ENCODE measurements at regions not wholly inside any gene's neighbourhood (a gene's known extent, or its start where the extent isn't known, plus 50 kb on each side); places are given as distances from the start of the nearest gene placed in this dataset.

- peaks cover 0 to 13% (median 4%) of the 10 kb centered on the region in 3 donors for H3K9me3 Mint-ChIP-seq
- H3K36me3 Mint-ChIP-seq: no peaks in the 10 kb centered on the region
- no peak overlapping the region for H3K4me3 Mint-ChIP-seq
- H3K27ac Mint-ChIP-seq: no peak overlapping the region
- peaks cover 0 to under 1% (median under 1%) of the 10 kb centered on the region in 3 donors for H3K4me1 Mint-ChIP-seq
- no peaks in the 10 kb centered on the region for H3K27me3 Mint-ChIP-seq
Observed at GRCh38 chrX:63993936-63994335, 208.9 kb upstream of the ARHGEF9 start.

- H3K4me3 Mint-ChIP-seq: peak overlapping the region in 1 of 4 donors; percentile 49
- no peak overlapping the region for H3K27ac Mint-ChIP-seq
- no peaks in the 10 kb centered on the region for H3K36me3 Mint-ChIP-seq
- H3K4me1 Mint-ChIP-seq: peaks cover 0 to 3% (median 2%) of the 10 kb centered on the region in 3 donors
- H3K9me3 Mint-ChIP-seq: peaks cover 0 to 4% (median 0%) of the 10 kb centered on the region in 3 donors
- no peaks in the 10 kb centered on the region for H3K27me3 Mint-ChIP-seq
Observed at GRCh38 chrX:63985906-63986305, 200.9 kb upstream of the ARHGEF9 start.

- Mint-ChIP-seq H3K9me3 (peaks cover 0 to 20% (median 9%) of the 10 kb centered on the region in 3 donors), H3K27me3 (no peaks in the 10 kb centered on the region), H3K36me3 (peaks cover 2% of the 10 kb centered on the region), H3K4me1 (no peaks in the 10 kb centered on the region), H3K27ac (no peak overlapping the region), H3K4me3 (no peak overlapping the region)
Observed at GRCh38 chrX:63979480-63979879, 194.5 kb upstream of the ARHGEF9 start.

- Mint-ChIP-seq H3K36me3 (no peaks in the 10 kb centered on the region), H3K4me1 (no peaks in the 10 kb centered on the region), H3K4me3 (no peak overlapping the region), H3K9me3 (peaks cover 0 to 2% (median 0%) of the 10 kb centered on the region in 3 donors), H3K27ac (no peak overlapping the region), H3K27me3 (no peaks in the 10 kb centered on the region)
Observed at GRCh38 chrX:63967551-63967950, 182.5 kb upstream of the ARHGEF9 start.

DNA sequence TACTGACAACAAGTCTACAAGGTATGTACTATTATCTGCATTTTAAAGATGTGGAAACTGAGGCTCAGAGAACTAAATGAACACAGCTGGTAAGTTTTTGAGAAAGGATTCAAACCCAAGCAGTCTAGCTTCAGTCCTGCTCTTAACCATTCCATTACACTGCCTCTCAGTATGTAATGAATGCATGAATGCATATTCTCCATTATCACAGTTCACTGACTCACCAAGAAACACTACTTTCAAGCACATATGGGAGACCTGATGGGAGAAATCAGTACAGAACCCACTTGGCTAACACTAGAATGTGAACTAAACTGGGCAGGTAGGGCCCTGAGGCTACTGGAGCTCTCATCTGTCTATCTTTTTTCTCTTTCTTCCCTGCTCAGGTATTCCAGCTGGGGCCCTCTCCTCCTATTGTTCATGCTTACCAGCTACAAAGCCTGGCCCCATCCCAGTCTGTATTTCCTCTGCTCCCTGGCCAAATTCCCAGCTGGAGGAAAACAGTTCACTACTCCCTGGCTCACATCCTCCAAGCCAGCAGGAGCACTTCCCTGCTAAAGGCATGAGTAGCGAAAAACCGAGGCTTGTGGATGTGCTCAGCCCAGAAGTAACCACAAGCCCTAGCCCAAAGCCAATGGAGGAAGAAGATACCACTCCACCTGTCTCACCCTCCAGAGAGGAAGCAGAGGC lies 178.2 kb upstream of the ARHGEF9 start:
- H3K27me3 Mint-ChIP-seq: no peaks in the 10 kb centered on the region
- H3K27ac Mint-ChIP-seq: no peak overlapping the region
- no peaks in the 10 kb centered on the region for H3K4me1 Mint-ChIP-seq
- H3K36me3 Mint-ChIP-seq: no peaks in the 10 kb centered on the region
- peak overlapping the region in 1 of 4 donors; percentile 30 for H3K4me3 Mint-ChIP-seq
- peaks cover 0 to 9% (median 3%) of the 10 kb centered on the region in 3 donors for H3K9me3 Mint-ChIP-seq

DNA sequence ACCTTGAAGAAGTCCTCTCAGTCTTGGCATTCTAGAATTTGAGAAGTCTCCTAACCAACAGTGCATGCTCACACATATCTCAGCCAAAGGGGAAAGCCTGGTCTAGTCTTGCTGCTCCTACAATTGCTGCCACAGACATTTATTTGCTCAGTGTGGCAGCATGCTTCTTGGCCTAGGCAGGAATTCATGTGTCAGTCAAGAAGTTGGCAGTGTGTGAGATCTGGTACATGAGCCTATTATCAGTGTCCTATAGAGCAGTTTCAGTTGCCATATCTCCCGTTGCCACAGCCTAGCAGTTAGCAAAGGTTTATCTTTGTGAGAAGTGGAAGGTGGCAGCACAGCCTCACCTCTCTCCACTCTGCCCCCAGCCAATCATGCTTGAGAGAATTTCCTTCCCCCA lies 176.9 kb upstream of the ARHGEF9 start:
- Mint-ChIP-seq H3K27ac (no peak overlapping the region), H3K36me3 (no peaks in the 10 kb centered on the region), H3K9me3 (peaks cover 0 to 11% (median 5%) of the 10 kb centered on the region in 3 donors), H3K4me1 (no peaks in the 10 kb centered on the region), H3K27me3 (no peaks in the 10 kb centered on the region), H3K4me3 (no peak overlapping the region)

- no peaks in the 10 kb centered on the region for H3K27me3 Mint-ChIP-seq
- H3K4me3 Mint-ChIP-seq: no peak overlapping the region
- no peak overlapping the region for H3K27ac Mint-ChIP-seq
- H3K36me3 Mint-ChIP-seq: no peaks in the 10 kb centered on the region
- peaks cover 3 to 11% (median 7%) of the 10 kb centered on the region in 3 donors for H3K9me3 Mint-ChIP-seq
- H3K4me1 Mint-ChIP-seq: no peaks in the 10 kb centered on the region
Observed at GRCh38 chrX:63959975-63960374, 175.0 kb upstream of the ARHGEF9 start.

DNA sequence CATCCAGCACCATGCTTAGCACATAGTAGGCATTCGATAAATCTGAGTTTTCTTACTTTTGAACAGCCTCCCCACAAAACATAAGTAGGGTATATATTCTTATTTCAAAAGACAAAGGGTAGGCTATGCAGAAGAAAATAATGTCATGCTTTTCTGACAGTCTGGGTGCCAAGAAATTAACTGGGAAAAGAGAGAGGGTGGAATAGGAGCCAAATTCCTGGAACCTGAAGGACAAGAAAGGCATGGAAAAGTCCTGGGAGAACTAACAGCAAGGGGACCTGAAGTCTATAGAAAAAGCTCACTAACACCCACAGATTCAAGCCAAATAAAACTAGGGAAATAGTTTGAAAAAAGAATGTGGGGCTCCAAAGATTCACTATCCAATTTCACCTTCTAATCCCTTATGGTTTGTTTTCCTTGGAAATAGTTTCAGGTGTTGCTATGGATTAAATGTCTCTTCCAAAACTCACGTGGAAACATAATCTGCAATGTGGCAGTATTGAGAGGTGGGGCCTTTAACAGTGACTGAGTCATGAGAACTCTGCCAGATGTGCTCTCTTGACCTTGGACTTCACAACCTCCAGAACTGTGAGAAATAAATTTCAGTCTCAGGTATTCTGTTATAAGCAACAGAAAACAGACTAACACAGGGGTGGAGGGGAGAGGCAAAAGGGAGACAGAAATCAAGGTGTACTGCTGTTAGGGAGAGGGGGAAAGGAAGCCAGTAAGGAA lies 173.3 kb upstream of the ARHGEF9 start:
- Mint-ChIP-seq H3K36me3 (no peaks in the 10 kb centered on the region), H3K4me3 (peak overlapping the region in 1 of 4 donors; percentile 29), H3K4me1 (no peaks in the 10 kb centered on the region), H3K27ac (no peak overlapping the region), H3K9me3 (peaks cover 3 to 23% (median 9%) of the 10 kb centered on the region in 3 donors), H3K27me3 (peaks cover 7% of the 10 kb centered on the region)

- peaks cover 0 to 3% (median 0%) of the 10 kb centered on the region in 3 donors for H3K9me3 Mint-ChIP-seq
- H3K4me3 Mint-ChIP-seq: no peak overlapping the region
Observed at GRCh38 chrX:63935835-63936234, 150.8 kb upstream of the ARHGEF9 start.

GRCh38 chrX:63934791-63935190 lies 149.8 kb upstream of the ARHGEF9 start:
- Mint-ChIP-seq H3K4me3 (no peak overlapping the region), H3K27me3 (peaks cover 1% of the 10 kb centered on the region), H3K36me3 (no peaks in the 10 kb centered on the region), H3K4me1 (no peaks in the 10 kb centered on the region), H3K9me3 (peaks cover 0 to 3% (median 0%) of the 10 kb centered on the region in 3 donors), H3K27ac (no peak overlapping the region)

More at GRCh38 chrX:63935835-63936234, 150.8 kb upstream of the ARHGEF9 start:
- Mint-ChIP-seq H3K4me1 (no peaks in the 10 kb centered on the region), H3K27ac (no peak overlapping the region), H3K36me3 (peaks cover 1% of the 10 kb centered on the region), H3K27me3 (no peaks in the 10 kb centered on the region)

DNA sequence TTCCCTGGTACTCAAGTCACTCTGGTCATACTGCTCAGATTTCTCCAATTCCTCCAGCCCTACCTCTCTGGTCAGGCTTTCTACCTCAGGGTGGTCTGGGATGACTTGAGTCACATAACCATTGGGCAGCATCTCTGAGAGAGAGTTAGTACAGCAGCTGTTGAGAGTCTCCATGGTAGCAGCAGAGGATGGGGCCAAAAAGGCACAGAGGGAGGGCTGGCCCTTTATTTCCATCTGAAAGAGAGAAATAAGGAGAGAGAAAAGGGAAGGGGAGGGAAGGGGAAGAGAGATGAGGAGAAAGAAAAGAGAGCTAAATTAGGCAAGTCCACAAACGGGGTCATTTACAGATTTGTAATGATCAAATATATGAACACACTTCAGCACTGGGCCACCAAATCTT lies 149.1 kb upstream of the ARHGEF9 start:
- H3K4me1 Mint-ChIP-seq: no peaks in the 10 kb centered on the region
- H3K27ac Mint-ChIP-seq: no peak overlapping the region
- H3K9me3 Mint-ChIP-seq: no peaks in the 10 kb centered on the region
- peaks cover 1% of the 10 kb centered on the region for H3K27me3 Mint-ChIP-seq
- H3K4me3 Mint-ChIP-seq: no peak overlapping the region
- no peaks in the 10 kb centered on the region for H3K36me3 Mint-ChIP-seq

GRCh38 chrX:63932907-63933306 lies 147.9 kb upstream of the ARHGEF9 start:
- Mint-ChIP-seq H3K36me3 (no peaks in the 10 kb centered on the region), H3K4me3 (no peak overlapping the region), H3K4me1 (no peaks in the 10 kb centered on the region), H3K9me3 (no peaks in the 10 kb centered on the region), H3K27ac (no peak overlapping the region), H3K27me3 (peaks cover 1% of the 10 kb centered on the region)

- Mint-ChIP-seq H3K36me3 (no peaks in the 10 kb centered on the region), H3K9me3 (no peaks in the 10 kb centered on the region), H3K4me1 (no peaks in the 10 kb centered on the region), H3K4me3 (no peak overlapping the region), H3K27me3 (peaks cover 1% of the 10 kb centered on the region), H3K27ac (no peak overlapping the region)
Observed at GRCh38 chrX:63932006-63932405, 147.0 kb upstream of the ARHGEF9 start.

GRCh38 chrX:63930140-63930539 lies 145.1 kb upstream of the ARHGEF9 start:
- Mint-ChIP-seq H3K4me1 (no peaks in the 10 kb centered on the region), H3K4me3 (no peak overlapping the region), H3K27ac (no peak overlapping the region), H3K9me3 (peaks cover 0 to 3% (median 0%) of the 10 kb centered on the region in 3 donors), H3K36me3 (peaks cover 3% of the 10 kb centered on the region), H3K27me3 (peaks cover 1% of the 10 kb centered on the region)

- Mint-ChIP-seq H3K9me3 (peaks cover 0 to 3% (median 0%) of the 10 kb centered on the region in 3 donors), H3K27ac (no peak overlapping the region), H3K27me3 (peaks cover 1% of the 10 kb centered on the region), H3K4me3 (no peak overlapping the region), H3K36me3 (peaks cover 3% of the 10 kb centered on the region), H3K4me1 (no peaks in the 10 kb centered on the region)
Observed at GRCh38 chrX:63929608-63930007, 144.6 kb upstream of the ARHGEF9 start.

All from IgD-negative memory B cell (primary cell).